ENCODE measurements at regions not wholly inside any gene's neighbourhood (a gene's known extent, or its start where the extent isn't known, plus 50 kb on each side); places are given as distances from the start of the nearest gene placed in this dataset.
A peak's percentile ranks its signal among the peaks of the same experiment; 100 is the strongest.

DNA sequence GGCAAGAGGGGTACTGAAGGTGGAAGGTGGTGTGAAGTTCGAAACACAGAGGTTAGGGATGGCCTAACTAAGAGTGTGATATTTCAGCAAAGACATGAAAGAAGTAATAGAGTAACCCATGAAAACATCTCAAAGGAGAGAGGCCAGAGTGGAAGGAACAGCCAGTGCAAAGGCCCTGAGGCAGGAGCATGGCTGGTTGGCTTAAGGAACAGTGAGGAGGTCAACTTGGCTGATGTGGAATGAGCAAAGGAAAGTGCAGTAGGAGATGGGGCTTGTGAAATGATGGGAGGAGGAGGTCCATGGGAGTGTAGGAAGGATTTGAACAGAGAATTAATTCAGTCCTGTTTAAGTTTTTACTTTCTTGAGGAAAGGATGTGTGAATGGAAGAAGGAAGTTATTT lies 178.3 kb upstream of the ZNF608 start:
- ATAC-seq = no peak
- H3K4me1 Mint-ChIP-seq (ENCODE audit: low read depth) = no peaks in the 10 kb centered on the region
- H3K27ac Mint-ChIP-seq = no peak overlapping the region
- peaks cover 2% of the 10 kb centered on the region for H3K27me3 Mint-ChIP-seq (ENCODE audit: low read depth)
- ChIA-PET POLR2A (no interaction called here), CTCF (no interaction called here)
- H3K36me3 Mint-ChIP-seq (ENCODE audit: low read depth) = no peaks in the 10 kb centered on the region
- DNase-seq = no peak
- no peaks in the 10 kb centered on the region for H3K9me3 Mint-ChIP-seq (ENCODE audit: insufficient read depth)
- H3K4me3 Mint-ChIP-seq = no peak overlapping the region

GRCh38 chr5:124927735-124928134 lies 181.3 kb upstream of the ZNF608 start:
- POLR2A ChIA-PET = no interaction called here
- H3K9me3 Mint-ChIP-seq (ENCODE audit: insufficient read depth) = no peaks in the 10 kb centered on the region
- no peaks in the 10 kb centered on the region for H3K36me3 Mint-ChIP-seq (ENCODE audit: low read depth)
- H3K27ac Mint-ChIP-seq = no peak overlapping the region
- ATAC-seq (no peak), DNase-seq (no peak)
- H3K27me3 Mint-ChIP-seq (ENCODE audit: low read depth) = peaks cover 2% of the 10 kb centered on the region
- no peak overlapping the region for H3K4me3 Mint-ChIP-seq
- no peaks in the 10 kb centered on the region for H3K4me1 Mint-ChIP-seq (ENCODE audit: low read depth)
- CTCF ChIA-PET = no interaction called here

GRCh38 chr5:124929000-124929399 lies 182.6 kb upstream of the ZNF608 start:
- Mint-ChIP-seq H3K4me3 (no peak overlapping the region), H3K36me3 (ENCODE audit: low read depth) (no peaks in the 10 kb centered on the region), H3K9me3 (ENCODE audit: insufficient read depth) (no peaks in the 10 kb centered on the region), H3K27ac (no peak overlapping the region), H3K4me1 (ENCODE audit: low read depth) (no peaks in the 10 kb centered on the region), H3K27me3 (ENCODE audit: low read depth) (peaks cover 2% of the 10 kb centered on the region)
- DNase-seq (no peak), ATAC-seq (no peak)
- POLR2A ChIA-PET = no interaction called here
- CTCF ChIA-PET = no interaction called here

GRCh38 chr5:124932791-124933600 lies 186.6 kb upstream of the ZNF608 start:
- Mint-ChIP-seq H3K27ac (no peak overlapping the region), H3K27me3 (ENCODE audit: low read depth) (no peaks in the 10 kb centered on the region), H3K9me3 (ENCODE audit: insufficient read depth) (no peaks in the 10 kb centered on the region), H3K4me3 (no peak overlapping the region), H3K36me3 (ENCODE audit: low read depth) (peaks cover 2% of the 10 kb centered on the region), H3K4me1 (ENCODE audit: low read depth) (peaks cover 14% of the 10 kb centered on the region)
- ATAC-seq (no peak), DNase-seq (no peak)
- POLR2A ChIA-PET = no interaction called here
- CTCF ChIA-PET = no interaction called here

DNA sequence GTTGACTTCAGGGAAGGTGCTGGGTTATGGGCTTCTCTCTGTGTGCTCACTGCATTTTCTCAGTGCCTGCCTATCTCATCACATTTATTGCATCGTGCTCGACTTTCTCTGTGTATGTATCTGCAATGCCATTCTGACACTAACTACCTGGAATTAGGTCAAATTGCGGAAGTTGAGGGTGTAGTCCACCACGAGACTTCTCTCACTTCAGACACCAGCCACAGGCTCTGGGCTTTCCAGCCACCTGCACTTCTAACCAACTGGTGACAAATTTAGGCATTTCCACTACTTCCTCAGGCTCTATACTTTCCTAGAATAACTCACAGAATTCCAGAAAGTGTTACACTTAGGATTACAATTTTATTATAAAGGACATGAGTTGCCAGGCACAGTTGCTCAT lies 188.6 kb upstream of the ZNF608 start:
- Mint-ChIP-seq H3K4me1 (ENCODE audit: low read depth) (peaks cover 14% of the 10 kb centered on the region), H3K36me3 (ENCODE audit: low read depth) (peaks cover 2% of the 10 kb centered on the region), H3K27me3 (ENCODE audit: low read depth) (no peaks in the 10 kb centered on the region), H3K4me3 (no peak overlapping the region), H3K27ac (no peak overlapping the region), H3K9me3 (ENCODE audit: insufficient read depth) (no peaks in the 10 kb centered on the region)
- ChIA-PET POLR2A (no interaction called here), CTCF (no interaction called here)
- ATAC-seq = no peak
- peak; percentile 35 for DNase-seq

DNA sequence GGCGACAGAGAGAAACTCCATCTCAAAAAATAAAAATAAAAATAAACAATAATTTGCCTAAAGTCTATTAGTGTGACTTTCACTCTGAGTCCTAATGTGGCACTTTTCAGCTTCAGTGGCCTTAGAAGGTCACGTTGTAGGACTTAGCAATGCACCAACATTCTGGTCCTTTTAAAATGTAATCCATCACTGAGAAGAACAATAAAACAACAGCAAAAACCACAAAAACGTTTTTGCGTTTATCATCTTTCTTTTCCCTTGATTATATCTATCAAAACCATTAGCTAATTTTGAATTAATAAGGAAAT lies 190.1 kb upstream of the ZNF608 start:
- DNase-seq (no peak), ATAC-seq (no peak)
- H3K4me3 Mint-ChIP-seq = no peak overlapping the region
- POLR2A ChIA-PET = no interaction called here
- H3K36me3 Mint-ChIP-seq (ENCODE audit: low read depth) = peaks cover 2% of the 10 kb centered on the region
- H3K4me1 Mint-ChIP-seq (ENCODE audit: low read depth) = peaks cover 14% of the 10 kb centered on the region
- no peaks in the 10 kb centered on the region for H3K9me3 Mint-ChIP-seq (ENCODE audit: insufficient read depth)
- H3K27me3 Mint-ChIP-seq (ENCODE audit: low read depth) = no peaks in the 10 kb centered on the region
- no peak overlapping the region for H3K27ac Mint-ChIP-seq
- CTCF ChIA-PET = no interaction called here

DNA sequence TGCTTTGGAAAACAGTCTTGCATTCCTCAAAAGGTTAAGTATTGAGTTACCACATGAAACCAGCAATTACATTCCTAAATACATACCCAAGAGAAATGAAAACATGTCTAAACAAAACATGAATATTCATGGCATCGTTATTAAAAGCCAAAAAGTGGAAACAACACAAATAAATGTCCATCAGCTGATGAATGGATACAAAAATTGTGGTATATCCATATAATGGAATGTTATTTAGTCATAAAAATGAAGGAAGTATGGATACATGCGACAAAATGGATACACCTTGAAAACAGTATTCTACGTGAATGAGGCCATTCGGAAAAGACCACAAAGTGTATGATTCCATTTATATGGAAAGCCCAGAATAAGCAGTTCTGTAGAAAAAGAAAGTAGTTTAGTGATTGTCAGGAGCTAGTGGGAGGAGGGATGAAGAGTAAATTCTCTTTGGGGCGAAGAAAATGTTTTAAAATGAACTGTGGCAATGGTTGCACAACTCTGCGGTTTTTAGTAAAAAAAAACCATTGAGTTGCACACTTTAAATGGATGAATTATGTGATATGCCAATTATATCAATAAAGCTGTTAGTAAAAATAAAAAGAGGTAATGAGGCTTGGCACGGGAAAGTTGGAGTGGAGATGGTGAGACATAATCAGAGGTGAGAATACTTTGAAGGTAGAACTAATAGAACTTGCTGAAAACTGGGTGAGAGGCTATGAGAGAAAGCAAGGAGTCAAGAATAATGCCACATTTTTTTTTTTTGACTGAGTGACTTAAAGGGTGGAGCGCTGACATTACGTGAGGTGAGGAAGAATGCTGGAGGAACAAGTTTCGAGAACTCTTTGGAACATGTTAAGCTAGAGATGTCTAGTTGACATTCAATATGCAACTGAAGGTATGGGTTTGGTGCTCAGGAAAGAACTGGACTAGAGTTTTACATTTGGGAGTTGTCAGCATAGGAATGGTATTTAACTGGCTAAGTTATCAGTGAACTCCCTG lies 194.9 kb upstream of the ZNF608 start:
- Mint-ChIP-seq H3K27me3 (ENCODE audit: low read depth) (peaks cover 4% of the 10 kb centered on the region), H3K9me3 (ENCODE audit: insufficient read depth) (no peaks in the 10 kb centered on the region), H3K36me3 (ENCODE audit: low read depth) (no peaks in the 10 kb centered on the region), H3K4me3 (no peak overlapping the region), H3K27ac (no peak overlapping the region), H3K4me1 (ENCODE audit: low read depth) (peaks cover 6% of the 10 kb centered on the region)
- ATAC-seq (no peak), DNase-seq (no peak)
- ChIA-PET CTCF (no interaction called here), POLR2A (no interaction called here)

DNA sequence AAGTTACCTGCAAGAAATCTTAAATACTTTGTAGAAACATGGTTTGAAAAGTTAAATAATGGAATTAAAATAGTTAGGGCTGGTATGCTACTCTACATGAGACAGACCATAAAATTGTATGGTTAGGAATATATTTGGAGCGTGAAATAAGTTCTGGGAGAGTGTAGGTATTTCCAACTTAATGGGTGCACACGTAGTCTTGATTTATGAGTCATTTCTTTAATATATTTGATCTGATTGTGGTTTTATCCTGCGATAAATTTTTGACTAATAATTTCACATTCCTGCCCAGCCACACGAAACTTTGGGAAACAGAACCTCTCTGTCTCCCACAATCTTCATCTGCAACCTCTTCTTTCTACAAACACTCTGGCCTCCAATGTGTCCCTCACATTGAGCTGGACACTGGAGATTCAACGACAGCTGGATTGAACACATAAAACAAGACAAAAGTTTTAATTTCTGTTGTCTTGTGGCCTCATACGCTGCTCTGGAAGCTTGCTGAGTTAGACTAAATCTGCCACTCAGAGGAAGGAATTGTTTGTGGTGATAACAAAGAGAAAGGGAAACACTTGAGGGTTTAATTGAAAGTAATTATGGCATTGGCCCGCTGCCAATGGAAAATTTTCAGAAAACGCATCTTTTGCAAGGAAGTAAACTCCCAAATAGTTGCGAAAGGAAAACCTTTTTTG lies 201.8 kb upstream of the ZNF608 start:
- Mint-ChIP-seq H3K4me3 (no peak overlapping the region), H3K27me3 (ENCODE audit: low read depth) (no peaks in the 10 kb centered on the region), H3K27ac (no peak overlapping the region), H3K4me1 (ENCODE audit: low read depth) (peaks cover 5% of the 10 kb centered on the region), H3K36me3 (ENCODE audit: low read depth) (no peaks in the 10 kb centered on the region), H3K9me3 (ENCODE audit: insufficient read depth) (peaks cover 14% of the 10 kb centered on the region)
- ChIA-PET POLR2A (no interaction called here), CTCF (no interaction called here)
- no peak for ATAC-seq
- DNase-seq = no peak

- Mint-ChIP-seq H3K4me3 (no peak overlapping the region), H3K9me3 (ENCODE audit: insufficient read depth) (peaks cover 14% of the 10 kb centered on the region), H3K27ac (no peak overlapping the region), H3K27me3 (ENCODE audit: low read depth) (no peaks in the 10 kb centered on the region), H3K36me3 (ENCODE audit: low read depth) (no peaks in the 10 kb centered on the region), H3K4me1 (ENCODE audit: low read depth) (peaks cover 5% of the 10 kb centered on the region)
- ATAC-seq (no peak), DNase-seq (no peak)
- ChIA-PET POLR2A (no interaction called here), CTCF (no interaction called here)
These were observed 202.4 kb upstream of the ZNF608 start for GRCh38 chr5:124948754-124949275.

GRCh38 chr5:124949862-124950261 lies 203.4 kb upstream of the ZNF608 start:
- ChIA-PET POLR2A (no interaction called here), CTCF (no interaction called here)
- no peak for ATAC-seq
- H3K4me1 Mint-ChIP-seq (ENCODE audit: low read depth) = peaks cover 5% of the 10 kb centered on the region
- H3K27me3 Mint-ChIP-seq (ENCODE audit: low read depth) = no peaks in the 10 kb centered on the region
- no peaks in the 10 kb centered on the region for H3K36me3 Mint-ChIP-seq (ENCODE audit: low read depth)
- peaks cover 14% of the 10 kb centered on the region for H3K9me3 Mint-ChIP-seq (ENCODE audit: insufficient read depth)
- H3K27ac Mint-ChIP-seq = no peak overlapping the region
- DNase-seq = no peak
- H3K4me3 Mint-ChIP-seq = no peak overlapping the region

DNA sequence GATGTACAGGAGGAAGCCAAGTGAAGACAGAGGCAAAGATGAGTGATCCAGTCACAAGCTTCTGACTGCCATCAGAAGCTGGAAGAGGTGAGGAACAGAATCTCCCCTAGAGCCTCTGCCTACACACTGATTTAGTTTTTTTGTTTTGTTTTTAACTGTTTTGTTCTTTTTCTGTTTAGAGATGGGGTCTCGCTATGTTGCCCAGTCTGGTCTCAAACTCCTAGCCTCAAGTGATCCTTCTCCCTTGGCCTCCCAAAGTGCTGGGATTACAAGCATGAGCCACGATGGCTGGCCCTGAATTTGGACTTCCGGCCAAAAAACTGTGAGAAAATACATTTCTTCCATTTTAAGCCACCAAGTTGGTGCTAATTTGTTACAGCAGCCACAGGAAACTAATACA lies 204.7 kb upstream of the ZNF608 start:
- Mint-ChIP-seq H3K27me3 (ENCODE audit: low read depth) (no peaks in the 10 kb centered on the region), H3K4me3 (no peak overlapping the region), H3K9me3 (ENCODE audit: insufficient read depth) (peaks cover 14% of the 10 kb centered on the region), H3K36me3 (ENCODE audit: low read depth) (no peaks in the 10 kb centered on the region), H3K4me1 (ENCODE audit: low read depth) (peaks cover 5% of the 10 kb centered on the region), H3K27ac (no peak overlapping the region)
- CTCF ChIA-PET = no interaction called here
- ATAC-seq (no peak), DNase-seq (no peak)
- POLR2A ChIA-PET = no interaction called here

DNA sequence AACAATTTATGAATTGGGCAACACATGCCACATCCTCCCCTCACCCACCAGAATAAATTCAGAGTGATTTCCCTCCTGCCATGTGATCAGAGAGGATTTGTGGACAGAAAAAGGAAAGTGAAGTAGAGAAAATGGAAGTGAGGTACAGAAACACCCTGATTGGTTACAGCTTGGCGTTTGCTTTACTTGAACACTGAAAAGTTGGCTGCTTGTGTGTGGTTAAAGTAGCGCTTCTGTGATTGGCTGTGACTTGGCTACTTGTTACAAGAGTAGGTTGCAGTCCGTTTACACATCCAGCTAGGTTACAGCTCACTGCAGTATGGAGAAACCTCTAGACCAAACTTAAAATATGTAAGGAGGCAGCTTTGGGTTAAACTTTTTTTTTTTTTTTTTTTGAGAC lies 205.2 kb upstream of the ZNF608 start:
- ChIA-PET CTCF (no interaction called here), POLR2A (no interaction called here)
- Mint-ChIP-seq H3K27me3 (ENCODE audit: low read depth) (no peaks in the 10 kb centered on the region), H3K36me3 (ENCODE audit: low read depth) (no peaks in the 10 kb centered on the region), H3K27ac (no peak overlapping the region), H3K4me3 (no peak overlapping the region), H3K4me1 (ENCODE audit: low read depth) (peaks cover 5% of the 10 kb centered on the region), H3K9me3 (ENCODE audit: insufficient read depth) (peaks cover 14% of the 10 kb centered on the region)
- ATAC-seq (no peak), DNase-seq (no peak)
